MM.1S (cell line): ENCODE measurements at regions not wholly inside any gene's neighbourhood (a gene's known extent, or its start where the extent isn't known, plus 50 kb on each side); places are given as distances from the start of the nearest gene placed in this dataset.

ENCODE experiments used
- CTCF ChIP-seq: fragments of 300-600 bp; sonication (generic); IDR thresholded peaks from 2 replicates; pipeline ENCODE4 v1.5.1; 2016; ENCODE audit warnings: antibody characterized with exemption, low read length, mixed read lengths
- EZH2 ChIP-seq: fragments of 300-600 bp; sonication (generic); optimal IDR thresholded peaks from 2 replicates; pipeline ENCODE3; 2017; ENCODE audit warnings: low read depth, mild to moderate bottlenecking, antibody characterized with exemption, low read length, mixed read lengths
- EZH2phosphoT487 ChIP-seq: fragments of 300-600 bp; sonication (generic); IDR thresholded peaks from 2 replicates; pipeline ENCODE4 v1.6.1; 2018; ENCODE audit warnings: antibody characterized with exemption, low read length

DNA sequence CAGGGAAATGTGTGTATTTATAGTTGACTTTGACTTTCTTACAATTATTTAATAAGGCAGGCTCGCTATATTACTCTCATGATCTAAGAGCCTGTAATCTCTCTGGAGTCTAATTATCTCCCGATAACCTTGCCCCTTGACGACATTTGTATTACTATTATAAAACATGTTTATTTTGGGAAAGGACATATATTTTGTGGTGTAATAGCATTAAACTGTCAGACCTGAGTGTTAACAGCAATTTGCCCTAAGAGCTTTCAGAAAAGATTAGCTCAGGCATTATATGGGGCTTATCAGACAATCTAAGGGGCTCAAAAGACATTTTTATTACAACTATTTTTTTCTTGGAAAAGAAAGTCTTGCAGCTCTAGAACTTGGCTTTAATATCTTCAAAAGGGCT, 427.9 kb upstream of the SLIT2 start:
- no peak for TF ChIP-seq EZH2
- TF ChIP-seq CTCF = no peak
- no peak for TF ChIP-seq EZH2phosphoT487
